ENCODE measurements at regions not wholly inside any gene's neighbourhood (a gene's known extent, or its start where the extent isn't known, plus 50 kb on each side); places are given as distances from the start of the nearest gene placed in this dataset.

DNA sequence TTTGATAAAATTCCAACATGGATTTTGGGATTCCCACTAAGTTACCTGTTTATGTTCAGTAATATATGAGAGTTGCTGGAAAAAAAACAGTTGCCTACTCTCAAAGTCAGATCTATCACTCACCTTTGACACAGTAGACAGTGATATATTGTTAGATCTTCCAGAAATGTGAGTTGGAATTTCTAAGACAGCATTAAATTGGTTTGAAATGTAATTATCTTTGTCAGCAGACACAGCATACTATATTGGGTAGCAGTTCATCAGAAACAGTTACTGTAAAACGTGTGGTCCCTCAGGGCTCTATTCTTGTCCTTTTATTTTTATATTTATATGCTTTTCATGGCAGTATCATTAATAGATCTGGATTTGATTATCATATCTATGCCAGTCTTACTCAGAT lies 433.6 kb upstream of the ARRDC3 start:
- TF ChIP-seq, protein P1, sequence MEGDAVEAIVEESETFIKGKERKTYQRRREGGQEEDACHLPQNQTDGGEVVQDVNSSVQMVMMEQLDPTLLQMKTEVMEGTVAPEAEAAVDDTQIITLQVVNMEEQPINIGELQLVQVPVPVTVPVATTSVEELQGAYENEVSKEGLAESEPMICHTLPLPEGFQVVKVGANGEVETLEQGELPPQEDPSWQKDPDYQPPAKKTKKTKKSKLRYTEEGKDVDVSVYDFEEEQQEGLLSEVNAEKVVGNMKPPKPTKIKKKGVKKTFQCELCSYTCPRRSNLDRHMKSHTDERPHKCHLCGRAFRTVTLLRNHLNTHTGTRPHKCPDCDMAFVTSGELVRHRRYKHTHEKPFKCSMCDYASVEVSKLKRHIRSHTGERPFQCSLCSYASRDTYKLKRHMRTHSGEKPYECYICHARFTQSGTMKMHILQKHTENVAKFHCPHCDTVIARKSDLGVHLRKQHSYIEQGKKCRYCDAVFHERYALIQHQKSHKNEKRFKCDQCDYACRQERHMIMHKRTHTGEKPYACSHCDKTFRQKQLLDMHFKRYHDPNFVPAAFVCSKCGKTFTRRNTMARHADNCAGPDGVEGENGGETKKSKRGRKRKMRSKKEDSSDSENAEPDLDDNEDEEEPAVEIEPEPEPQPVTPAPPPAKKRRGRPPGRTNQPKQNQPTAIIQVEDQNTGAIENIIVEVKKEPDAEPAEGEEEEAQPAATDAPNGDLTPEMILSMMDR (IDR thresholded peaks at IDR 0.05) = no peak
- no peak for TF ChIP-seq ZFX (IDR thresholded peaks at IDR 0.05; ENCODE audit: borderline replicate concordance)
